ENCODE measurements at regions not wholly inside any gene's neighbourhood (a gene's known extent, or its start where the extent isn't known, plus 50 kb on each side); places are given as distances from the start of the nearest gene placed in this dataset.

DNA sequence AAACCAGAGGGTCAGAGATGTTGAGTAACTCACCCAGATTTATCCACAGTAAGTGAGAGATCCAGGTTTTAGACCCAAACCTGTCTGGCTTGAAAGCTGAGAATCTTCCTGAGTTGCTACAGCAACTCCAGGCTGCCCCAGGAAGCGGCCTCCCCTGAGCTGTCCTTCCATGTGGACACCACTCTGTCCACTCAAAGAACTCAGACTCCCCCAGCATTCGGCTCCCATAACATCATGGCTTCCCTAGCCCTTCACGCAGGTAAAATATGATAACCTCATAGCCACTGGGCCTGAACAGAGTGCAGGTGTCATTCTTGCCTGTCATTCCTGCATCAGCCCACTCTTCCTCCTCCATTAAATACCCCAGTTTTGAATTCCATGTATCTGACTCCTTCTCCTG is 657.8 kb downstream of the TBC1D22A start:
- TF ChIP-seq, protein P1, sequence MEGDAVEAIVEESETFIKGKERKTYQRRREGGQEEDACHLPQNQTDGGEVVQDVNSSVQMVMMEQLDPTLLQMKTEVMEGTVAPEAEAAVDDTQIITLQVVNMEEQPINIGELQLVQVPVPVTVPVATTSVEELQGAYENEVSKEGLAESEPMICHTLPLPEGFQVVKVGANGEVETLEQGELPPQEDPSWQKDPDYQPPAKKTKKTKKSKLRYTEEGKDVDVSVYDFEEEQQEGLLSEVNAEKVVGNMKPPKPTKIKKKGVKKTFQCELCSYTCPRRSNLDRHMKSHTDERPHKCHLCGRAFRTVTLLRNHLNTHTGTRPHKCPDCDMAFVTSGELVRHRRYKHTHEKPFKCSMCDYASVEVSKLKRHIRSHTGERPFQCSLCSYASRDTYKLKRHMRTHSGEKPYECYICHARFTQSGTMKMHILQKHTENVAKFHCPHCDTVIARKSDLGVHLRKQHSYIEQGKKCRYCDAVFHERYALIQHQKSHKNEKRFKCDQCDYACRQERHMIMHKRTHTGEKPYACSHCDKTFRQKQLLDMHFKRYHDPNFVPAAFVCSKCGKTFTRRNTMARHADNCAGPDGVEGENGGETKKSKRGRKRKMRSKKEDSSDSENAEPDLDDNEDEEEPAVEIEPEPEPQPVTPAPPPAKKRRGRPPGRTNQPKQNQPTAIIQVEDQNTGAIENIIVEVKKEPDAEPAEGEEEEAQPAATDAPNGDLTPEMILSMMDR (IDR thresholded peaks at IDR 0.05) = no peak
- TF ChIP-seq POLR2A (IDR thresholded peaks at IDR 0.05) (no peak), POLR2AphosphoS5 (IDR thresholded peaks at IDR 0.05) (no peak)
